Common myeloid progenitor, CD34-positive (primary cell): ENCODE measurements at regions not wholly inside any gene's neighbourhood (a gene's known extent, or its start where the extent isn't known, plus 50 kb on each side); places are given as distances from the start of the nearest gene placed in this dataset.
"Not testable (repeated sequence)": the region's sequence is repeated elsewhere in the genome, so short reads cannot be mapped to it uniquely, and the experiment has no call there.

Experiments
- CTCF ChIA-PET: fragments of 350-600 bp; sonication (Branson Sonifier 250); formaldehyde crosslinking; loops from one replicate; lab custom pipeline; 2021; ENCODE audit warnings: antibody characterized with exemption; lab: Charles Lee
- POLR2A ChIA-PET: fragments of 350-600 bp; sonication (Branson Sonifier 250); formaldehyde crosslinking; loops from one replicate; lab custom pipeline; 2021; ENCODE audit warnings: antibody characterized with exemption; lab: Charles Lee
- DNase-seq, 3 donors: peaks; one replicate each; pipeline versions ENCODE4 v3.0.0 to v3.0.0-alpha.2; 2013
- H3K27ac ChIP-seq, 2 experiments: 1 replicate in 1 of 2; 2 replicates in 1 of 2; pipeline ENCODE4 v1.7.0; 2013; ENCODE audit warnings: inconsistent platforms in 2 of 2, low read length in 2 of 2, mild to moderate bottlenecking in 2 of 2, low read depth in 1 of 2, moderate library complexity in 1 of 2; ENCODE audit not compliant: severe bottlenecking in 2 of 2, insufficient read depth in 1 of 2, poor library complexity in 1 of 2
- H3K27me3 ChIP-seq, 5 experiments: replicated peaks in 2 of 5; 1 replicate in 3 of 5; 2 replicates in 2 of 5; pipeline versions ENCODE4 v1.6.1 to v1.7.0; 2013; ENCODE audit warnings: low read length in 4 of 5, mild to moderate bottlenecking in 2 of 5, moderate library complexity in 2 of 5, inconsistent platforms in 1 of 5; ENCODE audit not compliant: insufficient read depth in 5 of 5, control insufficient read depth in 4 of 5
- H3K36me3 ChIP-seq, 4 experiments: 1 replicate in 2 of 4; 2 replicates in 2 of 4; pipeline versions ENCODE4 v1.6.1 to v1.7.0; 2013; ENCODE audit warnings: low read length in 3 of 4, control low read depth in 1 of 4, mild to moderate bottlenecking in 1 of 4; ENCODE audit not compliant: control insufficient read depth in 4 of 4, insufficient read depth in 4 of 4
- H3K4me1 ChIP-seq, 4 experiments: 1 replicate in 3 of 4; 2 replicates in 1 of 4; pipeline versions ENCODE4 v1.6.1 to v1.7.1; 2013; ENCODE audit warnings: low read length in 3 of 4, mild to moderate bottlenecking in 3 of 4, control low read depth in 1 of 4, inconsistent platforms in 1 of 4, moderate library complexity in 1 of 4; ENCODE audit not compliant: control insufficient read depth in 4 of 4, insufficient read depth in 4 of 4; ENCODE audit errors: control extremely low read depth in 1 of 4
- H3K4me3 ChIP-seq, 7 experiments: 1 replicate in 4 of 7; 2 replicates in 3 of 7; pipeline versions ENCODE4 v1.5.1 to v1.7.0; 2013; ENCODE audit warnings: mild to moderate bottlenecking in 7 of 7, low read length in 6 of 7, moderate library complexity in 6 of 7, inconsistent platforms in 2 of 7, low read depth in 2 of 7, control low read depth in 1 of 7; ENCODE audit not compliant: insufficient read depth in 4 of 7, control insufficient read depth in 1 of 7; ENCODE audit errors: extremely low read depth in 1 of 7
- H3K9me3 ChIP-seq, 5 experiments: 1 replicate in 4 of 5; 2 replicates in 1 of 5; pipeline versions ENCODE4 v1.6.1 to v1.7.1; 2013; ENCODE audit warnings: low read length in 4 of 5, mild to moderate bottlenecking in 2 of 5, inconsistent platforms in 1 of 5, low read depth in 1 of 5, moderate library complexity in 1 of 5; ENCODE audit not compliant: control insufficient read depth in 4 of 5, insufficient read depth in 2 of 5; ENCODE audit errors: control extremely low read depth in 1 of 5
- WGBS: methylation state at CpG from one replicate; pipeline ENCODE4 v1.1.5; 2013; ENCODE audit not compliant: insufficient coverage; 5-methylcytosine and 5-hydroxymethylcytosine counted together

DNA sequence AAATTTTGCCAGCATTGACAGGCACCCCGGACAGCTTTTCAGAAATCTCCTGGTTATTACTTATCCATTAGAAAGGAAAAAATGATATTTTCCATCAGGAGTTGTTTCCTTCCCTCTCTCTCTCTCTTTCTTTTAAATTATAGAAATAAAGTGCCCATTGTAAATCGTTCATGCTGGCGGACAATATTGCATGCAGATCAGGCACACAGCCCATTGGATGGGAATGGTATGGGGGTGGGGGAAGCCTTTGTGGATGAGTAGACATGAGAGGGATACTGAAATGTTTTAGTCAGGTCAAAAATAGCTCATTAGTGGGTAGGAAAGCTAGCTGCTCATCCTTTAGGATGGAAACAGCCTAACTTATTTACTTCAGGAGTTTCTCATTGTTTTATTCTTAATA, 764.9 kb upstream of the MMS22L start:
- H3K27ac ChIP-seq: no peak overlapping the region
- DNase-seq: no peak

DNA sequence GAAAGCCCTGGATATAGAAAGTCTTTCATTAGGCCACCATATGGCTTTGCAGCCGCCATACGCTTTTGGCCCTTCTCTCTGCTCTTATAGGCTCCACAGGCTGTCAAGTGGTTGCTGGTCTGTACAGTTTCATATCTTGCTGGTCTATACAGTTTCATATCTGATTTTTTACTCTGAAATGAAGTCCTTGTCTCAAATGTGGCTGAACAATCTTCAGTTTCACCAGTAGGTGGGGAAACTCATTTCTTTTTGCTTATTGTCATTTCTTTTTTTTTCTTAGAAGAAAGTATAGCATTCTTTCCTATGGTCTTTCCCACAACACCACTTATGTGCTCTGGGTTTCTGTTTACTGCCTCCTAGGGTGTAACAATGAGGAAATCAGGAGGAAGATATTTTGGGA, 771.4 kb upstream of the MMS22L start:
- Histone ChIP-seq H3K36me3 (no peaks in the 10 kb centered on the region), H3K4me3 (no peak overlapping the region), H3K27ac (no peak overlapping the region), H3K4me1 (no peaks in the 10 kb centered on the region), H3K9me3 (no peaks in the 10 kb centered on the region), H3K27me3 (no peaks in the 10 kb centered on the region)
- WGBS: 94% methylated on average over 2 of the region's 2 CpGs
- no peak for DNase-seq
- POLR2A ChIA-PET: no interaction called here
- CTCF ChIA-PET: no interaction called here

More for the DNA sequence above, 764.9 kb upstream of the MMS22L start:
- POLR2A ChIA-PET: no interaction called here
- 90% methylated on average over 2 of the region's 3 CpGs for WGBS
- H3K4me1 ChIP-seq: no peaks in the 10 kb centered on the region
- CTCF ChIA-PET: no interaction called here
- H3K9me3 ChIP-seq: no peaks in the 10 kb centered on the region
- no peaks in the 10 kb centered on the region for H3K36me3 ChIP-seq
- H3K27me3 ChIP-seq: peaks cover 0 to 7% (median 0%) of the 10 kb centered on the region in 5 experiments
- H3K4me3 ChIP-seq: no peak overlapping the region

DNA sequence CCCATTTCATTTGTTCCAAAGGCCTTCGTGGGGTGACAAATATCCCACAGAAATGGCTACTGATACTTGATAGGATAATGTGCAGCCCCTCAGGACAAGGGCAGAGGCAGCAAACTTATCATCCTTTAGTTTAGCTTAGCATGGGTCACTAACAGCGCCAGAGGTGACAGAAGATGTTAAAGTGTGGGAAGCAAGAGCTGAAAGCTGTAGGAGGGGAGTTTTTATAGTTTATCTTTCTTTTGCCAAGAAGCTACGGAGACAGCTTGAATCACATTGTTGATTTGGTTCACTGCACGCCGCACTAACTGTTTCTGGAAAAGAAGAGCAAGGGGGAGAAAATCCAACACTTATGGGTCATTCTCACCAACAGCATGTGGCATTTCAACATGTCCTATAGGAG, 773.9 kb upstream of the MMS22L start:
- Histone ChIP-seq H3K27ac (no peak overlapping the region), H3K4me3 (no peak overlapping the region), H3K9me3 (no peaks in the 10 kb centered on the region), H3K4me1 (no peaks in the 10 kb centered on the region), H3K36me3 (no peaks in the 10 kb centered on the region), H3K27me3 (no peaks in the 10 kb centered on the region)
- no peak for DNase-seq
- WGBS: 100% methylated on average over 3 of the region's 5 CpGs
- ChIA-PET CTCF (interaction anchor here (1.1 kb wide), 1 partner anchor 58 kb away, joined by 3 read pairs; no protein-coding TSS in a partner anchor), POLR2A (no interaction called here)

DNA sequence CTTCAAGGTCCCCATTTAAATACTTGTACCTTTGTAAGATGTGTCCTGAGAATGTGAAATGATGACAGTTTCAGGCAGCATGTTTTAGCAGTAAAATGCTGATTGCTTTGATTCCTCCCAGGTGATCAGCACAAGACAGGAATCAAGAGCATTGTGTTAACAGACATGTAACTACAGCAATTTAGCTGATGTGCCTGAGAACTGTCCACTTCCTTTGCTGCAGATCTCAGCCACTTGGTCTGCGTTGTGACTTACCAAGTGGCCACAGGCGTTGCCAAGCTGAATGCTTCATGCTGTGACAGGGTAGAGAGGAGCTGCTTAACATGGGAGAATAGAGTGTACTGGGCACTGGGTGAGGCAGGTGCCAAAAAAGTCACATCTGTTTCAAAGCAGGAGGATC, 767.0 kb upstream of the POU3F2 start:
- no peak for DNase-seq
- no peak overlapping the region for H3K27ac ChIP-seq
- POLR2A ChIA-PET: no interaction called here
- H3K27me3 ChIP-seq: no peaks in the 10 kb centered on the region
- no peaks in the 10 kb centered on the region for H3K4me1 ChIP-seq
- no peak overlapping the region for H3K4me3 ChIP-seq
- no peaks in the 10 kb centered on the region for H3K36me3 ChIP-seq
- H3K9me3 ChIP-seq: no peaks in the 10 kb centered on the region
- CTCF ChIA-PET: interaction anchor here (0.7 kb wide), 1 partner anchor 60 kb away, joined by 3 read pairs; no protein-coding TSS in a partner anchor
- 69% methylated on average over 2 of the region's 2 CpGs for WGBS

DNA sequence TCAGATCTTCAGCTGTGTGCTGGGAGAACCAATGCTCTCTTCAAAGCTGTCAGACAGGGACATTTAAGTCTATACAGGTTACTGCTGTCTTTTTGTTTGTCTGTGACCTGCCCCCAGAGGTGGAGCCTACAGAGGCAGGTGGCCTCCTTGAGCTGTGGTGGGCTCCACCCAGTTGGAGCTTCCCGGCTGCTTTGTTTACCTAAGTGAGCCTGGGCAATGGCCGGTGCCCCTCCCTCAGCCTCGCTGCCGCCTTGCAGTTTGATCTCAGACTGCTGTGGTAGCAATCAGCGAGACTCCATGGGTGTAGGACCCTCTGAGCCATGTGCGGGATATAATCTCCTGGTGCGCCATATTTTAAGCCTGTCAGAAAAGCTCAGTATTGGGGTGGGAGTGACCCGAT, 745.8 kb upstream of the POU3F2 start:
- H3K27me3 ChIP-seq, DNase-seq, H3K4me3 ChIP-seq, H3K4me1 ChIP-seq, POLR2A ChIA-PET, CTCF ChIA-PET, H3K27ac ChIP-seq, H3K9me3 ChIP-seq, H3K36me3 ChIP-seq: not testable (repeated sequence)
- 96% methylated on average over 8 of the region's 8 CpGs for WGBS

DNA sequence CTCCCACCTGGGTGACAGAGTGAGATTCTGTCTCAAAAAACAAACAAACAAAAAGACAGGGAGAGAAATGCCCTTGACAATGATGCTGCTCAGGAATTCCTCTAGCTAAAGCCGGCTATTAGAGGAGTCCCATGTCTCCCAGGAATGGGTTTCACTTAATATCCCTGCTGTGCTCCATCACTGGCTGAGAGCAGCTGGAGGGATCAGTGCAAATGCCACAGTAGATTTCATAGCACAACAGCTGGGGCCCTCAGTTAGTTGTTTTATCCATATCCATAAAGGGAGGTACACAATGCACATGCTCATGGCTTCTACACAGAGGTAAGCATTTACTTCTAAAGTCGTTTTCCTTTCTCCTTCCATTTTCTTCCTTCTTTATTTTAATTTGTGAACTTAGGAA, 742.0 kb upstream of the POU3F2 start:
- no peak overlapping the region for H3K4me3 ChIP-seq
- H3K9me3 ChIP-seq: no peaks in the 10 kb centered on the region
- ChIA-PET CTCF (no interaction called here), POLR2A (no interaction called here)
- H3K27me3 ChIP-seq: no peaks in the 10 kb centered on the region
- H3K27ac ChIP-seq: no peak overlapping the region
- WGBS: 87% methylated on average over 1 of the region's 2 CpGs
- no peaks in the 10 kb centered on the region for H3K36me3 ChIP-seq
- no peaks in the 10 kb centered on the region for H3K4me1 ChIP-seq
- DNase-seq: no peak

DNA sequence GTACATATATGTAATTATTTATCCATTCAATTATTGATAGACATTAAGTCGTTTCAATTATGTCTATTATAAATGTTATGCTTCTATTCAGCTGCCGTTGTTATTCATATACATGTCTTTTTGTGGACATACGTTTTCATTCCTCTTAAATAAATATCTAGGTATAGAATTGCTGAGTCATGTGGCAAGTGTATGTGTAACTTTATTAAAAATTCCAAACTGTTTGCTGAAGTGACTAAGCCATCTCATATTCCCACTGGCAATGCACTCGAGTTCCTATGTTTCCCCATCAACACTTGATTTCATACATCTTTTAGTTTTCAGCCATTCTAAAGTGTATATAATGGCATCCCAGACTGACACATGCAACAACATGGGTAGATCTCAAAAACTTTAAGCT, 739.7 kb upstream of the POU3F2 start:
- Histone ChIP-seq H3K27me3 (no peaks in the 10 kb centered on the region), H3K9me3 (no peaks in the 10 kb centered on the region), H3K36me3 (no peaks in the 10 kb centered on the region), H3K4me1 (no peaks in the 10 kb centered on the region), H3K27ac (no peak overlapping the region), H3K4me3 (no peak overlapping the region)
- POLR2A ChIA-PET: no interaction called here
- CTCF ChIA-PET: no interaction called here
- WGBS: 100% methylated on average over 1 of the region's 4 CpGs
- DNase-seq: no peak
